ENCODE measurements at regions not wholly inside any gene's neighbourhood (a gene's known extent, or its start where the extent isn't known, plus 50 kb on each side); places are given as distances from the start of the nearest gene placed in this dataset.

DNA sequence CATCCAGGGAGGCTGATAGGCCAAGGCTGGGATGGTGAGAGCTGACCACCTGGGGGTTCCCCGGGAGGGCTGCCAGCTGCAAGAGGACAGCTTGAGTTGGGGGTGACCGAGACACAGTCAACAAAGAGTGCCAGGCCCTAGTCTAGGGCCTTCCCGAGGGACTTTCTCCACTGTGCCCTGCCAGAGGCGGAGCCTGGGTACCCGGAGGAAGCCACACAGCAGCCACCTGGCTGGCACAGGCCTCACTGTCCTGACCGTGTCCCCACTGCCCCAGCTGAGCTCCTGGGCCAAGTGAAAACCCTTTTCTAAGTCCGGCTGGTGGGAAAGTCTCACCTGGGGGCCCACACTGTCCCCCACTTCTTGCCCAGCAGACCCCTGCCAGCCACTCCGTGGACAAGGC, 71.9 kb upstream of the GSE1 start:
- Mint-ChIP-seq H3K27ac (no peak overlapping the region), H3K27me3 (ENCODE audit: insufficient read depth) (peaks cover 10% of the 10 kb centered on the region), H3K4me1 (ENCODE audit: low read depth) (no peaks in the 10 kb centered on the region), H3K4me3 (no peak overlapping the region), H3K36me3 (ENCODE audit: low read depth) (no peaks in the 10 kb centered on the region), H3K9me3 (peaks cover 4% of the 10 kb centered on the region)
- DNase-seq (ENCODE audit: low spot score), result no peak
- intact Hi-C loops (cut with micrococcal nuclease), result no loop called here

GRCh38 chr16:85541619-85541979, 71.5 kb upstream of the GSE1 start:
- Mint-ChIP-seq H3K27me3 (ENCODE audit: insufficient read depth) (peaks cover 10% of the 10 kb centered on the region), H3K27ac (no peak overlapping the region), H3K4me1 (ENCODE audit: low read depth) (no peaks in the 10 kb centered on the region), H3K36me3 (ENCODE audit: low read depth) (no peaks in the 10 kb centered on the region), H3K4me3 (no peak overlapping the region), H3K9me3 (peaks cover 4% of the 10 kb centered on the region)
- DNase-seq (ENCODE audit: low spot score), result no peak
- intact Hi-C loops (cut with micrococcal nuclease), result no loop called here

DNA sequence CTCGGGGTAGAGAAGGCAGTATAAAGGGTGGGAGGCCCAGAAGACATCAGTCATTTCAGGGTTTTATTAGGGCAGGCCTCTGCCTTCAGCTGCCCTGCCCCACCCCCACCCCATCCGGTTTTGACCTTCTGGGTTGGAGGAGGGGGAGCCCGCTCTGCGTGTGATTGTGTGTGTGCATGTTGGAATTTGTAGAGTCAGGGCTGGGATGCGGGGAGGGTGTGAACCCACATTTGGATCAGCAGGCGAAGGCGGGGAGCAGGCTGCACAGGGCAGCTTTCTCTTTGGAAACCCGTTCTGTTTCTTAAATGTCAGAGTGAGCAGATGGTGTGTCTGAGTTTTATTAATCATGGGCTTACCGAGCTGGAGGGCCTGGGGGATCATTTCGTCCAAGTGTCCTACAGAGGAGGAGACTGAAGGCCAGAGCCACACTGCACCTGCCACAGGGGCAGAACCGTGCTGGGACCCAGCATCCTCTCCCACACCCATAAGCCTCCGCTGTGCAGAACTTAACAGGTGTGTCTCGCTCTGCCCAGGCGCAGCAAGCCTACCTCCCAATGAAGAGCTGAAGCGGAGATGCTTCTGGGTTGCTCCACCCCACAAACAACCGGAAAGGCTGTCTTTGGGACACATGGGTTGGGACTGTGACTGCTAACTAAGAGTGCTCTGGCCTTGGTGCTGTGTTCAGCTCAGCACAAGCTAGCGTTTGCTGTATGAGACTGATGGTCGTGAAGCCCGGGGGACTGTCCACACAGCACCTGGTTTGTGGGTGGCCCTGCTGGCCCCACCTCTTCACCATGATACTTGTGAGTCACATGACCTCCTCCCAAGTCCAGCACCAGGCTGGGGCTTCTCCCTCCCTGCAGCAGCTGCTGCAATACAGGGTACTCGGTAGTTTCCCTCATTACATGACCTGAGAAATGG, 70.9 kb upstream of the GSE1 start:
- H3K4me3 Mint-ChIP-seq, result no peak overlapping the region
- H3K27ac Mint-ChIP-seq, result no peak overlapping the region
- H3K36me3 Mint-ChIP-seq (ENCODE audit: low read depth), result no peaks in the 10 kb centered on the region
- H3K4me1 Mint-ChIP-seq (ENCODE audit: low read depth), result no peaks in the 10 kb centered on the region
- intact Hi-C loops (cut with micrococcal nuclease), result no loop called here
- H3K9me3 Mint-ChIP-seq, result peaks cover 4% of the 10 kb centered on the region
- H3K27me3 Mint-ChIP-seq (ENCODE audit: insufficient read depth), result peaks cover 10% of the 10 kb centered on the region
- no peak for DNase-seq (ENCODE audit: low spot score)

- no peak for DNase-seq (ENCODE audit: low spot score)
- intact Hi-C loops (cut with micrococcal nuclease), result no loop called here
- Mint-ChIP-seq H3K27ac (no peak overlapping the region), H3K4me3 (no peak overlapping the region), H3K4me1 (ENCODE audit: low read depth) (no peaks in the 10 kb centered on the region), H3K27me3 (ENCODE audit: insufficient read depth) (peaks cover 10% of the 10 kb centered on the region), H3K9me3 (peaks cover 4% of the 10 kb centered on the region), H3K36me3 (ENCODE audit: low read depth) (no peaks in the 10 kb centered on the region)
These were observed 69.6 kb upstream of the GSE1 start for GRCh38 chr16:85543536-85543935.

GRCh38 chr16:85544016-85544415, 69.1 kb upstream of the GSE1 start:
- Mint-ChIP-seq H3K4me1 (ENCODE audit: low read depth) (no peaks in the 10 kb centered on the region), H3K9me3 (peaks cover 4% of the 10 kb centered on the region), H3K4me3 (no peak overlapping the region), H3K36me3 (ENCODE audit: low read depth) (no peaks in the 10 kb centered on the region), H3K27ac (no peak overlapping the region), H3K27me3 (ENCODE audit: insufficient read depth) (peaks cover 10% of the 10 kb centered on the region)
- DNase-seq (ENCODE audit: low spot score), result no peak
- intact Hi-C loops (cut with micrococcal nuclease), result no loop called here

DNA sequence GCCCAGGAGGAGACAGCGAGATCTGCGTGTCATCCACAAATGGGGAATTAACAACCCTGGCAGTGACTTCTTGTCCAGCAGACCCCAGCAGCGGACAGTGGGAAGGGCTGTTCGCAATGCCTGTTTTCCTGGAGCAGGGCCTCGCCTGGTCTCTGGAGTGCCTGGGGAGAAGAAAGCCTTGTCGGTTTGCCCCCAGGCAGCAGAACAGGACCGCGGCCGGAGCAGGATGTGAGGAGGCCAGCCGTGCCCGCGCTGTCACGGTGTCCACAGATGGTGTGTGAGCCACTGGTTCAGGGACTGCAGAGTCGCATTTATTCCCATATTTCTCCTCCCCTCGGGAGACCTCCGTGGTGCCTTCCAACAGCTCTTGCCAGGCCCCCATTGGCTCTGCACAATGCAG, 68.5 kb upstream of the GSE1 start:
- Mint-ChIP-seq H3K9me3 (peaks cover 2% of the 10 kb centered on the region), H3K4me1 (ENCODE audit: low read depth) (no peaks in the 10 kb centered on the region), H3K27me3 (ENCODE audit: insufficient read depth) (peaks cover 10% of the 10 kb centered on the region), H3K27ac (no peak overlapping the region), H3K36me3 (ENCODE audit: low read depth) (no peaks in the 10 kb centered on the region), H3K4me3 (no peak overlapping the region)
- intact Hi-C loops (cut with micrococcal nuclease), result no loop called here
- DNase-seq (ENCODE audit: low spot score), result no peak

GRCh38 chr16:85545227-85545818, 67.8 kb upstream of the GSE1 start:
- Mint-ChIP-seq H3K27ac (no peak overlapping the region), H3K9me3 (no peaks in the 10 kb centered on the region), H3K4me3 (no peak overlapping the region), H3K27me3 (ENCODE audit: insufficient read depth) (peaks cover 10% of the 10 kb centered on the region), H3K36me3 (ENCODE audit: low read depth) (no peaks in the 10 kb centered on the region), H3K4me1 (ENCODE audit: low read depth) (no peaks in the 10 kb centered on the region)
- intact Hi-C loops (cut with micrococcal nuclease), result no loop called here
- no peak for DNase-seq (ENCODE audit: low spot score)

GRCh38 chr16:85546585-85547447, 66.3 kb upstream of the GSE1 start:
- Mint-ChIP-seq H3K4me3 (no peak overlapping the region), H3K27ac (no peak overlapping the region), H3K36me3 (ENCODE audit: low read depth) (no peaks in the 10 kb centered on the region), H3K9me3 (no peaks in the 10 kb centered on the region), H3K4me1 (ENCODE audit: low read depth) (peaks cover 5% of the 10 kb centered on the region), H3K27me3 (ENCODE audit: insufficient read depth) (peaks cover 15% of the 10 kb centered on the region)
- intact Hi-C loops (cut with micrococcal nuclease), result no loop called here
- DNase-seq (ENCODE audit: low spot score), result no peak

DNA sequence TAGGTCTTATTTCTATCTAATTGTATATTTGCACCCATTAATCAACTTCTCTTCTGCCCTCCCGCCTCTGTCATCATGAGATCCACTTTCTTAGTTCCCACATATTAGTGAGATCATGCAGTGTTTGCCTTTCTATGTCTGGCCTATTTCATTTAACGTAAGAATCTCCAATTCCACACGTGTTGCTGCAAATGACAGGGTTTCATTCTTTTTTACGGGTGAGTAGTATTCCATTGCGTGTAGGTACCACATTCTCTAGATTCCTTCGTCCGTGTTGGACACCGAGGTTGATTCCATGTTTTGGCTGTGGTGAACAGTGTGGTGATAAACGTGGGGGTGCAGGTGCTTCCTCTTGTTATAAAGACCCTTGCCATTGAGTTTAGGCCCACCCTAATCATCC, 64.7 kb upstream of the GSE1 start:
- intact Hi-C loops (cut with micrococcal nuclease), result no loop called here
- Mint-ChIP-seq H3K4me1 (ENCODE audit: low read depth) (peaks cover 6% of the 10 kb centered on the region), H3K36me3 (ENCODE audit: low read depth) (no peaks in the 10 kb centered on the region), H3K9me3 (no peaks in the 10 kb centered on the region), H3K27me3 (ENCODE audit: insufficient read depth) (peaks cover 13% of the 10 kb centered on the region), H3K4me3 (no peak overlapping the region), H3K27ac (no peak overlapping the region)
- DNase-seq (ENCODE audit: low spot score), result no peak

DNA sequence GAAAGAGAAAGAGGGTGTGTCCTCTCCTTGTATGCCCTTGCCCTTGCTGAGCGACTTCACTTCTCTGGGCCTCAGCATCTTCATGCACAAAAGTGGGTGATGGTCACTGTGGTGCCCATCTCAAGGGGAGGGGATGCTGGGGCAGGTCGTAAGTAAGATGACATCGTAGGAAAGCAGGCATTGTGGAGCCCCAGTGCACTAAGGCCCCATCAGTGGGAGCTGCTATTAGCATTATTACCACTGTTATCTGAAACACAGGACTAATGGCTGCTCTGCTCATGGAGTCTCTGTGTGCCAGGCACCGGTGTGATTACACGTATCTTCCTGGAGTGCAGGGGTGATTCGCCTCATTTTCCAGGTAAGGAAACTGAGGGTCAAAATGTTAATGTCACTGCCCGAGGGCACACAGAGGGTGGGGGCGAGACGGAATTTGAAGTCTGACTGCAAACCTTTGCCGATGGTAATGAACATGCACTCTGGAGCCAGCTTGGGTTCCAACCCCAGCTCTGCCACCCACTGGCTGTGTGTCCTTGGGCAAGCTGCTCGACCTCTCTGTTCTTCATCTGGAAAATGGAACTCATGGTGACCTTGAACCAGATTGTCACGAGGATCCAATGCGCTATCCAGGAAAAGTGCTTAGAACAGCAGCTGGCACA, 63.2 kb upstream of the GSE1 start:
- intact Hi-C loops (cut with micrococcal nuclease), result loop anchor here (10.0 kb wide), 3 partner anchors 445 to 1035 kb away; no protein-coding TSS in a partner anchor
- Mint-ChIP-seq H3K27me3 (ENCODE audit: insufficient read depth) (peaks cover 8% of the 10 kb centered on the region), H3K36me3 (ENCODE audit: low read depth) (peaks cover 3% of the 10 kb centered on the region), H3K9me3 (no peaks in the 10 kb centered on the region), H3K4me1 (ENCODE audit: low read depth) (peaks cover 15% of the 10 kb centered on the region), H3K4me3 (no peak overlapping the region), H3K27ac (no peak overlapping the region)
- no peak for DNase-seq (ENCODE audit: low spot score)

- no peak overlapping the region for H3K27ac Mint-ChIP-seq
- H3K36me3 Mint-ChIP-seq (ENCODE audit: low read depth), result peaks cover 3% of the 10 kb centered on the region
- H3K4me1 Mint-ChIP-seq (ENCODE audit: low read depth), result peaks cover 15% of the 10 kb centered on the region
- DNase-seq (ENCODE audit: low spot score), result no peak
- intact Hi-C loops (cut with micrococcal nuclease), result loop anchor here (10.0 kb wide), 3 partner anchors 444 to 1036 kb away; no protein-coding TSS in a partner anchor
- no peaks in the 10 kb centered on the region for H3K9me3 Mint-ChIP-seq
- no peak overlapping the region for H3K4me3 Mint-ChIP-seq
- peaks cover 5% of the 10 kb centered on the region for H3K27me3 Mint-ChIP-seq (ENCODE audit: insufficient read depth)
These were observed 62.7 kb upstream of the GSE1 start for GRCh38 chr16:85550422-85550864.

Data from activated T-helper 1 cell treated with anti-CD3 and anti-CD28 coated beads, Interleukin-12 subunit alpha, Interleukin-12 subunit beta, Interleukin-2, Interleukin-4 antibody, amounts not matched to agents 30 ng/mL and 10 ng/mL and 1 ng/mL, durations not matched to agents 14 hours and 24 hours and 36 hours (primary cell).